ENCODE measurements at regions not wholly inside any gene's neighbourhood (a gene's known extent, or its start where the extent isn't known, plus 50 kb on each side); places are given as distances from the start of the nearest gene placed in this dataset.
"Not testable (repeated sequence)": the region's sequence is repeated elsewhere in the genome, so short reads cannot be mapped to it uniquely, and the experiment has no call there.

DNA sequence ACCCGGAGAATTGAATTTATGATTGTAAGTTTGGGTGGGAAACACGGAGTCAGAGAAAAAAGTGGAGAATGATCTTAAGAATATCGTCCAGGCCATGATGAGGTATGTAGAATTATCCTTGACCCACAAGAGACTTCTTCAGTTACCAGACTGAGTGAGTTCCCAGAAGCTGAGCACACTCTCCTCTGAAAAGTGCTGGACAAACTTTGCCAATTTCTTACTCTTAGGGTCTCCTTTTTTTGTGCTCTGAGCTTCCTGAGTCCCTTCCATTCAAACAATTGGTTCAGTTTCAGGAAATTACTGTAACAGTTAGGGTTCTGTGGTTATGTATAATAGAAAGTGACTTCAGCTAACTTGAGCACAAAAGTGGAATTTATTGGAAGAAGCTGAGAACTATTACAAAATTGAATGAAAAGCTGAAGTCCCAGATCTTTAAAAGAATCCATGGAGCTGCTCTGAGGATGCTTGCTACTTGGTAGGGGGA, 50.6 kb upstream of the EHBP1 start:
- TF ChIP-seq, protein P1, sequence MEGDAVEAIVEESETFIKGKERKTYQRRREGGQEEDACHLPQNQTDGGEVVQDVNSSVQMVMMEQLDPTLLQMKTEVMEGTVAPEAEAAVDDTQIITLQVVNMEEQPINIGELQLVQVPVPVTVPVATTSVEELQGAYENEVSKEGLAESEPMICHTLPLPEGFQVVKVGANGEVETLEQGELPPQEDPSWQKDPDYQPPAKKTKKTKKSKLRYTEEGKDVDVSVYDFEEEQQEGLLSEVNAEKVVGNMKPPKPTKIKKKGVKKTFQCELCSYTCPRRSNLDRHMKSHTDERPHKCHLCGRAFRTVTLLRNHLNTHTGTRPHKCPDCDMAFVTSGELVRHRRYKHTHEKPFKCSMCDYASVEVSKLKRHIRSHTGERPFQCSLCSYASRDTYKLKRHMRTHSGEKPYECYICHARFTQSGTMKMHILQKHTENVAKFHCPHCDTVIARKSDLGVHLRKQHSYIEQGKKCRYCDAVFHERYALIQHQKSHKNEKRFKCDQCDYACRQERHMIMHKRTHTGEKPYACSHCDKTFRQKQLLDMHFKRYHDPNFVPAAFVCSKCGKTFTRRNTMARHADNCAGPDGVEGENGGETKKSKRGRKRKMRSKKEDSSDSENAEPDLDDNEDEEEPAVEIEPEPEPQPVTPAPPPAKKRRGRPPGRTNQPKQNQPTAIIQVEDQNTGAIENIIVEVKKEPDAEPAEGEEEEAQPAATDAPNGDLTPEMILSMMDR (IDR thresholded peaks at IDR 0.05; ENCODE audit: control insufficient read depth, extremely low read depth, insufficient read depth), result no peak
- H3K4me3 ChIP-seq (ENCODE audit: low read depth, low read length), result no peak overlapping the region
- no peak for DNase-seq (ENCODE audit: low read depth)

DNA sequence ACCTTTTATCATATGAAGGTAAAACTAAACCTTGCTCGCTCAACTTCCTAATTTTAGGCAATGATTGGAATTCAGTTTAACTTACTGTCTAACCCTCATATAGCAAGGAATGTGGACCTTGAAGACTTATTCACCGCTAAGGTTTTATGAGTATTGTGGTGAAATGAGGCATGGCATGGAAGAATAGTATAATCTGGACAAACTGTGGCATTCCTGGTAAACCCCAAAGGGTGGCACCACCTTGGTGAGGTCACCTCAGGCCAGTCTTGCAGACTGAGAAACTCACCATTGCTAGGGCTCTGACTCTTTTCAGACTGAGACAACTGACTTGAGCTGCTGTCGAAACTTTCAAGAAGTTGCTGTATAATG, 51.1 kb upstream of the EHBP1 start:
- TF ChIP-seq, protein P1 (IDR thresholded peaks at IDR 0.05; ENCODE audit: control insufficient read depth, extremely low read depth, insufficient read depth), result no peak
- no peak for DNase-seq (ENCODE audit: low read depth)
- no peak overlapping the region for H3K4me3 ChIP-seq (ENCODE audit: low read depth, low read length)

DNA sequence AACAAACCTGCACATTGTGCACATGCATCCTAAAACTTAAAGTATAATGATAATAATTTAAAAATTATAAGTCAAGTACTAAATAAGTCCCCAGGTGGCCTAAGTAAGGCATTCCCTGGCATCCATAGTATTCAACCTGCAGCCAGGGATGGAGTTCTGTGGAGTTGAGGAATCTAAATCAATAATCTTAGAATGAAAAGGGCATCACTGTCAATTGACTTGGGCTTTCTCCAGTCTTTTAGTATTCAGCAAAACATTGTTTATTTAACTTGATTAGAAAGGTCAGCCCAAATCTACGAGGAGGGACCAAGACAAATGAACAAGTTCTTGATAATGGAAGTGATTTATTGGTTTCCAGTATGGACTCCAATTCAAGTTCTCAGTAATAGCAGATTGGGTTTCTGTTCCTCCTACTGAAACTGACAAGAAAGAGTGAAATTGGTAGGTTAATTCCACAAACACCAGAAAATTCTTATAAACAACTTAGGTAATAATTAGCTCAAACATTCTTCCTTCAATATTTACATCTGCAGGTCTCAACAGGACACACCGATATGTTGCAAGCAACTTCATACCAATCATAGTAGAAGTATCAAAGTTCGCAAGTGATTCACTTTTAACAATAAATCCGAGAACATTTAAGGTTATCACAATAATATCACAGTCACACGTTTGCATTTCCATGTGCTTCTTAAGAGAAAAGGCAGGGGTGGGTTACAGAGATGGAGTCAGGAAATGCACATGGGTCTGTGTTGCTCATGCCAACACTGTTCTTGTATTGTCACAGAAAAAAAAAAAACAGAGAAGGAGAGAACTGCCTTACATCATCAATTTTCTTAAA, 51.7 kb upstream of the EHBP1 start:
- DNase-seq (ENCODE audit: low read depth), result no peak

DNA sequence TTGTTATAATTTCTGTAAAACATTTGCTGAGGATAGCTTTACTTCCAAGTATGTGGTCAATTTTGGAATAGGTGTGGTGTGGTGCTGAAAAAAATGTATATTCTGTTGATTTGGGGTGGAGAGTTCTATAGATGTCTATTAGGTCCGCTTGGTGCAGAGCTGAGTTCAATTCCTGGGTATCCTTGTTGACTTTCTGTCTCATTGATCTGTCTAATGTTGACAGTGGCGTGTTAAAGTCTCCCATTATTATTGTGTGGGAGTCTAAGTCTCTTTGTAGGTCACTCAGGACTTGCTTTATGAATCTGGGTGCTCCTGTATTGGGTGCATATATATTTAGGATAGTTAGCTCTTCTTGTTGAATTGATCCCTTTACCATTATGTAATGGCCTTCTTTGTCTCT, 56.4 kb upstream of the EHBP1 start:
- DNase-seq (ENCODE audit: low read depth); H3K4me3 ChIP-seq (ENCODE audit: low read depth, low read length): not testable (repeated sequence)

More for the DNA sequence above, 51.7 kb upstream of the EHBP1 start:
- TF ChIP-seq, protein P1 (IDR thresholded peaks at IDR 0.05; ENCODE audit: control insufficient read depth, extremely low read depth, insufficient read depth), result no peak
- no peak overlapping the region for H3K4me3 ChIP-seq (ENCODE audit: low read depth, low read length)

DNA sequence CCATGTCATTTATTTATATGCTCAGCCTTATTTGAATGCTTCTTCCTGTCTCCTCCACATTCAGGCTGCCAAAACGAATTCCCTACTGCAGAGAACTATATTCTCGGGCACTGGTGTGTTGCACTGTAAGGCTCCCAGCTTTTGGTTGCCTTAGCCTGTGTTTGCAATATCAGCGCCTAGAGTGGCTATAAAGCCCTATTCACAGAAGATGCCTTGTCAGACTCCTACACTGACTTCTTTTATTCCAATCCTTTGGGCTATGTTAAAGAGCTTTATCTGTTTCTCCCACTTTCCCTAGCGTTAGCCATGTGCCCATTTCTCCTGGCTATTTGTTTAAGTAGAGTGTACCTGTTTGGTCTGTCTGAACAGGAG, 62.4 kb upstream of the EHBP1 start:
- no peak for DNase-seq (ENCODE audit: low read depth)

DNA sequence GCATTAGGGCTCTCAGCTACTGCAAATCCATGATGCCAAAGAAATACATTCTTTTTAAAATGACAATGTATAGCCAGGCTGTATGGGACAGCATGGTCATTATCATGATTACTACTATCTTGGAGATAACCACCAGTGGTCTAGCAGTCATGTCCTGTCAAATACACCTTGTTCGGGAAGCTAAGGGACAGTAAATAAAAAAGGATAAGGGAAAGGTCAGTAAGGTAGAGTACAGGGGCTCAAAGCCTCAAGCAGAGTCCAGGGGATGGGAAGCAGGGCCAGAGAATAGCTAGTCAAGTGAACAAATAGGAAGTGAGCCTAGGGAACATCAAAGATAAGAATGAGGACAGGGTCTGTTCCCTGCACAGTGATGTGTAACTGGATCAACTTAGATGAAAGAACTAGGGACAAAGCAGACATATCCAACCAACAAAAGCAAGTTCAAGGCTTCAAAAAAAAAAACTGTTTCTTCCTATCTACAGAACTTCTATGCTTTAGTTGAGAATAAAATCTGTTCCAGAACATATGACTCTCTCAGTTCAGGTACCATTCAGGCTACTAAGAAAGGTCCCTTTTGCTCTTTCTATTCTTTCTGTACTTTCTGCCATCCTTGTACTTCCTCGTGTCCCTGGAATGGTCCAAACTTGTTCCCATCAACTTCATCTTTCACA, 62.9 kb upstream of the EHBP1 start:
- no peak overlapping the region for H3K4me3 ChIP-seq (ENCODE audit: low read depth, low read length)
- TF ChIP-seq, protein P1 (IDR thresholded peaks at IDR 0.05; ENCODE audit: control insufficient read depth, extremely low read depth, insufficient read depth), result no peak

More for the DNA sequence above, 62.4 kb upstream of the EHBP1 start:
- TF ChIP-seq, protein P1 (IDR thresholded peaks at IDR 0.05; ENCODE audit: control insufficient read depth, extremely low read depth, insufficient read depth), result no peak
- H3K4me3 ChIP-seq (ENCODE audit: low read depth, low read length), result no peak overlapping the region

DNA sequence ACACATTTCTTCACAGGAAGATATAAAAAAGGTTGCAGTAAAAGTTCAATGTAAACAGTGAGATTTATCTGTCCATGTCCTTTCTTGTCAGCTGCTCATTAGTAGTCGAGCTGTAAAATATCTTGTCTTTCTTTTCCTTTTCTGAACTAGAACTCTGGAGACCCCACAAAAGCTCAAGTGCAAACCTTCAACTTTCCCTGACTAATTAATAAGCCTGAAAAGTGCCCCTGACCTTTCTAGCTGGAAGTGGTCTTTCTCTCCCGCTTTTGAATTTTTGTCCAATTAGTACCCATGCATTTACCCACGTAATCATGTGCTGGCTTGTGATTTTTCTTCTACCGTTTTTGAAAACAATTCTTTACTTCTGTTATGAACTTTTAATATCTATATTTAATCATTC, 63.6 kb upstream of the EHBP1 start:
- no peak for DNase-seq (ENCODE audit: low read depth)
- TF ChIP-seq, protein P1 (IDR thresholded peaks at IDR 0.05; ENCODE audit: control insufficient read depth, extremely low read depth, insufficient read depth), result no peak
- no peak overlapping the region for H3K4me3 ChIP-seq (ENCODE audit: low read depth, low read length)

More for the DNA sequence above, 62.9 kb upstream of the EHBP1 start:
- no peak for DNase-seq (ENCODE audit: low read depth)

Measured in LNCaP clone FGC (cell line).